Liver (tissue), 8 donors: ENCODE measurements at regions not wholly inside any gene's neighbourhood (a gene's known extent, or its start where the extent isn't known, plus 50 kb on each side); places are given as distances from the start of the nearest gene placed in this dataset.

Experiments
- DNase-seq: peaks from one replicate; pipeline ENCODE4 v3.0.0-alpha.2; 2017; ENCODE audit warnings: low spot score
- H3K27ac ChIP-seq, 2 donors: one replicate each; pipeline ENCODE4 v1.7.0; 2013; ENCODE audit warnings: inconsistent platforms in 2 of 2, low read length in 2 of 2, control low read depth in 1 of 2, low read depth in 1 of 2, mild to moderate bottlenecking in 1 of 2
- H3K27me3 ChIP-seq, 4 donors: one replicate each; pipeline versions ENCODE4 v1.6.1 to v1.7.0; 2013; ENCODE audit warnings: low read length in 3 of 4, inconsistent platforms in 1 of 4, mild to moderate bottlenecking in 1 of 4, moderate library complexity in 1 of 4; ENCODE audit not compliant: control insufficient read depth in 4 of 4, insufficient read depth in 4 of 4
- H3K36me3 ChIP-seq, 4 donors: one replicate each; pipeline versions ENCODE4 v1.6.1 to v1.7.0; 2013; ENCODE audit warnings: low read length in 3 of 4, mild to moderate bottlenecking in 3 of 4, low read depth in 1 of 4, moderate library complexity in 1 of 4; ENCODE audit not compliant: control insufficient read depth in 4 of 4, insufficient read depth in 3 of 4
- H3K4me1 ChIP-seq, 4 donors: one replicate each; pipeline versions ENCODE4 v1.6.1 to v1.7.0; 2013; ENCODE audit warnings: low read length in 3 of 4, mild to moderate bottlenecking in 3 of 4, moderate library complexity in 1 of 4; ENCODE audit not compliant: control insufficient read depth in 4 of 4, insufficient read depth in 4 of 4
- H3K4me3 ChIP-seq, 3 donors: one replicate each; pipeline versions ENCODE4 v1.6.1 to v1.7.0; 2013; ENCODE audit warnings: low read length in 3 of 3, control low read depth in 1 of 3, low read depth in 1 of 3, mild to moderate bottlenecking in 1 of 3
- H3K9ac ChIP-seq, 2 donors: one replicate each; pipeline ENCODE4 v1.7.0; 2013; ENCODE audit warnings: low read length in 2 of 2, mild to moderate bottlenecking in 2 of 2, moderate library complexity in 2 of 2, control low read depth in 1 of 2, low read depth in 1 of 2
- H3K9me3 ChIP-seq, 4 donors: one replicate each; pipeline versions ENCODE4 v1.6.1 to v1.7.0; 2013; ENCODE audit warnings: low read length in 3 of 4; ENCODE audit not compliant: control insufficient read depth in 4 of 4
- ATF3 ChIP-seq: IDR thresholded peaks from 2 replicates; pipeline ENCODE4 v1.6.1; 2016; ENCODE audit warnings: antibody characterized with exemption
- EGR1 ChIP-seq, 2 donors: IDR thresholded peaks; 2 replicates each; pipeline ENCODE4 v1.6.1; 2016 to 2018; ENCODE audit warnings: antibody characterized with exemption in 2 of 2, low read depth in 2 of 2
- FOXA1 ChIP-seq: IDR thresholded peaks from 2 replicates; pipeline ENCODE4 v1.6.1; 2016; ENCODE audit warnings: antibody characterized with exemption
- FOXA2 ChIP-seq: IDR thresholded peaks from 2 replicates; pipeline ENCODE4 v1.6.1; 2016; ENCODE audit warnings: antibody characterized with exemption
- GABPA ChIP-seq, 2 donors: IDR thresholded peaks in 1 of 2; conservative IDR thresholded peaks in 1 of 2; 2 replicates each; pipeline ENCODE4 v1.6.1; 2016; ENCODE audit warnings: antibody characterized with exemption in 2 of 2, mild to moderate bottlenecking in 1 of 2, moderate library complexity in 1 of 2
- HNF4A ChIP-seq, 2 donors: conservative IDR thresholded peaks; 2 replicates each; pipeline ENCODE4 v1.6.1; 2016; ENCODE audit warnings: antibody characterized with exemption in 2 of 2, mild to moderate bottlenecking in 2 of 2
- HNF4G ChIP-seq: IDR thresholded peaks from 2 replicates; pipeline ENCODE4 v1.6.1; 2016; ENCODE audit warnings: antibody characterized with exemption
- JUND ChIP-seq, 2 donors: IDR thresholded peaks; 2 replicates each; pipeline ENCODE4 v1.6.1; 2016; ENCODE audit warnings: antibody characterized with exemption in 2 of 2
- NR2F2 ChIP-seq: IDR thresholded peaks from 2 replicates; pipeline ENCODE4 v1.6.1; 2016; ENCODE audit warnings: antibody characterized with exemption
- RAD21 ChIP-seq, 2 donors: IDR thresholded peaks; 2 replicates each; pipeline ENCODE4 v1.6.1; 2016; ENCODE audit warnings: antibody characterized with exemption in 2 of 2, mild to moderate bottlenecking in 2 of 2
- REST ChIP-seq: IDR thresholded peaks from 2 replicates; pipeline ENCODE4 v1.6.1; 2016; ENCODE audit warnings: antibody characterized with exemption, mild to moderate bottlenecking
- RXRA ChIP-seq, 2 donors: IDR thresholded peaks; 2 replicates each; pipeline ENCODE4 v1.6.1; 2017 to 2018; ENCODE audit warnings: antibody characterized with exemption in 2 of 2, mild to moderate bottlenecking in 1 of 2
- SP1 ChIP-seq: IDR thresholded peaks from 2 replicates; pipeline ENCODE4 v1.6.1; 2018; ENCODE audit warnings: antibody characterized with exemption, mild to moderate bottlenecking
- TAF1 ChIP-seq: conservative IDR thresholded peaks from 2 replicates; pipeline ENCODE4 v1.6.1; 2016; ENCODE audit warnings: antibody characterized with exemption, mild to moderate bottlenecking
- YY1 ChIP-seq: IDR thresholded peaks from 2 replicates; pipeline ENCODE4 v1.6.1; 2016; ENCODE audit warnings: antibody characterized with exemption, mild to moderate bottlenecking
- ZBTB33 ChIP-seq: IDR thresholded peaks from 2 replicates; pipeline ENCODE4 v1.6.1; 2016; ENCODE audit warnings: antibody characterized with exemption
- WGBS: extraction: QIAGEN DNeasy Blood & Tissue Kit; methylation state at CpG from one replicate; pipeline ENCODE4 v1.1.7; 2013; 5-methylcytosine and 5-hydroxymethylcytosine counted together
- TF ChIP-seq, protein P1 (sequence below): IDR thresholded peaks from 2 replicates; pipeline ENCODE4 v1.6.1; 2016; ENCODE audit warnings: antibody characterized with exemption
- TF ChIP-seq, protein P2 (sequence below): fragments of 150-350 bp; IDR thresholded peaks from 2 replicates; pipeline ENCODE4 v1.5.1; 2017; ENCODE audit warnings: improper control_type of control experiment, low read depth, low read length; ENCODE audit not compliant: missing input control
- donor health status: healthy.
- donor health status: healthy.
- donor health status: healthy.
- donor health status: healthy.
- donor health status: healthy.

- TF ChIP-seq YY1 (no peak), HNF4G (no peak), ATF3 (no peak), RXRA (IDR thresholded peaks at IDR 0.05) (no peak)
- Histone ChIP-seq H3K9ac (no peak overlapping the region), H3K9me3 (no peaks in the 10 kb centered on the region), H3K4me3 (no peak overlapping the region), H3K4me1 (no peaks in the 10 kb centered on the region), H3K27me3 (no peaks in the 10 kb centered on the region), H3K36me3 (no peaks in the 10 kb centered on the region), H3K27ac (no peak overlapping the region)
- WGBS, result 70% methylated on average over 3 of the region's 3 CpGs
- DNase-seq, result no peak
These were observed 67.0 kb upstream of the HAPLN1 start for GRCh38 chr5:83787631-83788030.

GRCh38 chr5:83785176-83785668, 64.6 kb upstream of the HAPLN1 start:
- no peak overlapping the region for H3K27ac ChIP-seq
- H3K9ac ChIP-seq, result no peak overlapping the region
- TF ChIP-seq EGR1 (IDR thresholded peaks at IDR 0.05; ENCODE audit: low read depth in 2 of 2) (no peak), JUND (IDR thresholded peaks at IDR 0.05) (no peak), YY1 (no peak), FOXA2 (no peak), FOXA1 (no peak), REST (no peak), TAF1 (no peak), RXRA (IDR thresholded peaks at IDR 0.05) (no peak), HNF4A (conservative IDR thresholded peaks at IDR 0.05) (no peak), SP1 (no peak), HNF4G (no peak), NR2F2 (no peak), RAD21 (IDR thresholded peaks at IDR 0.05) (no peak), GABPA (IDR thresholded peaks at IDR 0.05 in 1 of 2, conservative IDR thresholded peaks at IDR 0.05 in 1 of 2) (no peak), ZBTB33 (no peak)
- TF ChIP-seq, protein P1, sequence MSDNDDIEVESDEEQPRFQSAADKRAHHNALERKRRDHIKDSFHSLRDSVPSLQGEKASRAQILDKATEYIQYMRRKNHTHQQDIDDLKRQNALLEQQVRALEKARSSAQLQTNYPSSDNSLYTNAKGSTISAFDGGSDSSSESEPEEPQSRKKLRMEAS, result no peak
- TF ChIP-seq, protein P2, sequence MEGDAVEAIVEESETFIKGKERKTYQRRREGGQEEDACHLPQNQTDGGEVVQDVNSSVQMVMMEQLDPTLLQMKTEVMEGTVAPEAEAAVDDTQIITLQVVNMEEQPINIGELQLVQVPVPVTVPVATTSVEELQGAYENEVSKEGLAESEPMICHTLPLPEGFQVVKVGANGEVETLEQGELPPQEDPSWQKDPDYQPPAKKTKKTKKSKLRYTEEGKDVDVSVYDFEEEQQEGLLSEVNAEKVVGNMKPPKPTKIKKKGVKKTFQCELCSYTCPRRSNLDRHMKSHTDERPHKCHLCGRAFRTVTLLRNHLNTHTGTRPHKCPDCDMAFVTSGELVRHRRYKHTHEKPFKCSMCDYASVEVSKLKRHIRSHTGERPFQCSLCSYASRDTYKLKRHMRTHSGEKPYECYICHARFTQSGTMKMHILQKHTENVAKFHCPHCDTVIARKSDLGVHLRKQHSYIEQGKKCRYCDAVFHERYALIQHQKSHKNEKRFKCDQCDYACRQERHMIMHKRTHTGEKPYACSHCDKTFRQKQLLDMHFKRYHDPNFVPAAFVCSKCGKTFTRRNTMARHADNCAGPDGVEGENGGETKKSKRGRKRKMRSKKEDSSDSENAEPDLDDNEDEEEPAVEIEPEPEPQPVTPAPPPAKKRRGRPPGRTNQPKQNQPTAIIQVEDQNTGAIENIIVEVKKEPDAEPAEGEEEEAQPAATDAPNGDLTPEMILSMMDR, result no peak
- H3K27me3 ChIP-seq, result no peaks in the 10 kb centered on the region
- no peaks in the 10 kb centered on the region for H3K9me3 ChIP-seq
- H3K36me3 ChIP-seq, result no peaks in the 10 kb centered on the region
- DNase-seq, result no peak
- no peaks in the 10 kb centered on the region for H3K4me1 ChIP-seq
- 77% methylated on average over 6 of the region's 6 CpGs for WGBS
- H3K4me3 ChIP-seq, result no peak overlapping the region
